CD14-positive monocyte (primary cell): ENCODE measurements at regions not wholly inside any gene's neighbourhood (a gene's known extent, or its start where the extent isn't known, plus 50 kb on each side); places are given as distances from the start of the nearest gene placed in this dataset.

ENCODE experiments used
- DNase-seq, 3 donors: peaks; one replicate each; pipeline ENCODE4 v3.0.0-alpha.2; 2011 to 2022
- H2AFZ ChIP-seq: 2 replicates; pipeline ENCODE4 v1.6.0; 2012; ENCODE audit warnings: mild to moderate bottlenecking, low read depth, low read length, inconsistent platforms; ENCODE audit not compliant: insufficient read depth, poor library complexity, severe bottlenecking
- H3K27ac ChIP-seq, 2 donors: 1 replicate in 1 of 2; 2 replicates in 1 of 2; pipeline ENCODE4 v1.5.1; 2012 to 2013; ENCODE audit warnings: low read length in 2 of 2, control low read depth in 1 of 2, inconsistent platforms in 1 of 2, low read depth in 1 of 2, mild to moderate bottlenecking in 1 of 2
- H3K27me3 ChIP-seq, 2 donors: one replicate each; pipeline versions ENCODE4 v1.6.0 to v1.6.1; 2011 to 2013; ENCODE audit warnings: low read length in 2 of 2; ENCODE audit not compliant: control insufficient read depth in 2 of 2, insufficient read depth in 2 of 2
- H3K36me3 ChIP-seq, 2 donors: replicated peaks in 1 of 2; 1 replicate in 1 of 2; 2 replicates in 1 of 2; pipeline versions ENCODE4 v1.5.1 to v1.6.1; 2012 to 2013; ENCODE audit warnings: low read length in 2 of 2, control low read depth in 1 of 2, inconsistent platforms in 1 of 2, mild to moderate bottlenecking in 1 of 2; ENCODE audit not compliant: insufficient read depth in 2 of 2, control insufficient read depth in 1 of 2
- H3K4me1 ChIP-seq, 2 donors: 1 replicate in 1 of 2; 2 replicates in 1 of 2; pipeline versions ENCODE4 v1.5.1 to v1.6.1; 2012 to 2013; ENCODE audit warnings: low read length in 2 of 2, control low read depth in 1 of 2, inconsistent platforms in 1 of 2, mild to moderate bottlenecking in 1 of 2, moderate library complexity in 1 of 2; ENCODE audit not compliant: insufficient read depth in 2 of 2, control insufficient read depth in 1 of 2
- H3K4me2 ChIP-seq: replicated peaks from 2 replicates; pipeline ENCODE3; 2012; ENCODE audit warnings: low read length, moderate library complexity, mild to moderate bottlenecking; ENCODE audit not compliant: poor library complexity, severe bottlenecking; ENCODE audit errors: extremely low read depth
- H3K4me3 ChIP-seq, 3 experiments: fragments of 200-600 bp in 1 of 3; sonication (generic) in 1 of 3; replicated peaks in 1 of 3; 1 replicate in 2 of 3; 2 replicates in 1 of 3; pipeline ENCODE4 v1.5.1; 2011 to 2013; ENCODE audit warnings: low read length in 3 of 3, mild to moderate bottlenecking in 3 of 3, control low read depth in 2 of 3, low read depth in 2 of 3, inconsistent platforms in 1 of 3, moderate library complexity in 1 of 3
- H3K79me2 ChIP-seq: 2 replicates; pipeline ENCODE4 v1.6.0; 2012; ENCODE audit warnings: mild to moderate bottlenecking, control low read depth, inconsistent platforms, low read length, moderate library complexity; ENCODE audit not compliant: insufficient read depth
- H3K9ac ChIP-seq: 2 replicates; pipeline ENCODE4 v1.6.0; 2017; ENCODE audit warnings: low read length, mild to moderate bottlenecking; ENCODE audit not compliant: insufficient read depth, poor library complexity, severe bottlenecking
- H3K9me3 ChIP-seq, 2 donors: replicated peaks in 1 of 2; 1 replicate in 1 of 2; 2 replicates in 1 of 2; pipeline versions ENCODE4 v1.5.1 to v1.6.1; 2012 to 2013; ENCODE audit warnings: low read length in 2 of 2, control low read depth in 1 of 2; ENCODE audit not compliant: control insufficient read depth in 1 of 2, insufficient read depth in 1 of 2
- H4K20me1 ChIP-seq: 2 replicates; pipeline ENCODE4 v1.6.0; 2012; ENCODE audit warnings: mild to moderate bottlenecking, low read length, control low read depth, moderate library complexity; ENCODE audit not compliant: insufficient read depth
- H3K27ac Mint-ChIP-seq, 7 donors: one replicate each; pipeline ENCODE4 v1.8.0; 2020; ENCODE audit warnings: mild to moderate bottlenecking in 7 of 7, mixed read lengths in 7 of 7, moderate library complexity in 6 of 7, inconsistent platforms in 2 of 7
- H3K27me3 Mint-ChIP-seq, 3 donors: one replicate each; pipeline ENCODE4 v1.8.0; 2021 to 2022; ENCODE audit warnings: low read depth in 3 of 3, mild to moderate bottlenecking in 3 of 3, mixed read lengths in 3 of 3, moderate library complexity in 3 of 3, inconsistent platforms in 1 of 3
- H3K36me3 Mint-ChIP-seq, 2 donors: one replicate each; pipeline ENCODE4 v1.8.0; 2020; ENCODE audit warnings: mixed read lengths in 2 of 2, inconsistent platforms in 1 of 2, mild to moderate bottlenecking in 1 of 2
- H3K4me1 Mint-ChIP-seq: one replicate; pipeline ENCODE4 v1.8.0; 2020; ENCODE audit warnings: mild to moderate bottlenecking, mixed read lengths
- H3K4me3 Mint-ChIP-seq, 2 donors: one replicate each; pipeline ENCODE4 v1.8.0; 2020; ENCODE audit warnings: mild to moderate bottlenecking in 2 of 2, mixed read lengths in 2 of 2, moderate library complexity in 1 of 2
- H3K9me3 Mint-ChIP-seq, 7 donors: one replicate each; pipeline ENCODE4 v1.8.0; 2020 to 2022; ENCODE audit warnings: mixed read lengths in 7 of 7, mild to moderate bottlenecking in 6 of 7, moderate library complexity in 6 of 7, inconsistent platforms in 2 of 7
- CTCF ChIP-seq: fragments of 200-600 bp; IDR thresholded peaks from one replicate; pipeline ENCODE4 v1.8.0; 2022; ENCODE audit warnings: antibody characterized with exemption, mild to moderate bottlenecking
- WGBS: methylation state at CpG from one replicate; pipeline ENCODE4 v1.1.5; 2013; ENCODE audit warnings: missing lambda C conversion rate; ENCODE audit not compliant: insufficient coverage; 5-methylcytosine and 5-hydroxymethylcytosine counted together
- intact Hi-C, 2 donors: fragments of 100-400 bp; cut with micrococcal nuclease; formaldehyde crosslinking; loops; one replicate each; pipeline versions ENCODE4 v1.15.0 to v1.15.1; 2023

GRCh38 chr10:23614483-23614882 is 175.6 kb downstream of the OTUD1 start:
- H3K9me3 ChIP-seq = no peaks in the 10 kb centered on the region
- Mint-ChIP-seq H3K4me3 (no peak overlapping the region), H3K27me3 (peaks cover 0 to 8% (median 8%) of the 10 kb centered on the region in 3 donors), H3K36me3 (no peaks in the 10 kb centered on the region), H3K4me1 (peaks cover 7% of the 10 kb centered on the region), H3K27ac (no peak overlapping the region), H3K9me3 (peaks cover 0 to 7% (median 0%) of the 10 kb centered on the region in 7 donors)
- H3K27me3 ChIP-seq = no peaks in the 10 kb centered on the region
- intact Hi-C loops = no loop called here
- TF ChIP-seq CTCF = no peak
- no peak for DNase-seq
- H2AFZ ChIP-seq = no peak overlapping the region
- no peaks in the 10 kb centered on the region for H3K79me2 ChIP-seq
- no peak overlapping the region for H3K4me3 ChIP-seq
- no peaks in the 10 kb centered on the region for H3K36me3 ChIP-seq
- H3K27ac ChIP-seq = no peak overlapping the region
- H3K9ac ChIP-seq = no peak overlapping the region
- H3K4me1 ChIP-seq = no peaks in the 10 kb centered on the region
- H3K4me2 ChIP-seq = no peak overlapping the region
- no peaks in the 10 kb centered on the region for H4K20me1 ChIP-seq
- no CpG with 5 or more reads among the region's 1 CpG for WGBS

- H3K9me3 Mint-ChIP-seq = peaks cover 4 to 16% (median 12%) of the 10 kb centered on the region in 7 donors
- Histone ChIP-seq H3K27me3 (peaks cover 2 to 3% of the 10 kb centered on the region in 2 donors), H2AFZ (no peak overlapping the region), H3K36me3 (no peaks in the 10 kb centered on the region), H3K27ac (no peak overlapping the region), H3K79me2 (no peaks in the 10 kb centered on the region), H3K9me3 (peaks cover 9 to 10% of the 10 kb centered on the region in 2 donors), H3K4me1 (no peaks in the 10 kb centered on the region), H3K9ac (no peak overlapping the region), H3K4me3 (no peak overlapping the region), H4K20me1 (no peaks in the 10 kb centered on the region), H3K4me2 (no peak overlapping the region)
- no peak for DNase-seq
- peaks cover 6 to 16% (median 11%) of the 10 kb centered on the region in 3 donors for H3K27me3 Mint-ChIP-seq
- TF ChIP-seq CTCF = no peak
- no peak overlapping the region for H3K27ac Mint-ChIP-seq
- intact Hi-C loops = no loop called here
- no peak overlapping the region for H3K4me3 Mint-ChIP-seq
- H3K4me1 Mint-ChIP-seq = no peaks in the 10 kb centered on the region
- H3K36me3 Mint-ChIP-seq = no peaks in the 10 kb centered on the region
Measured at GRCh38 chr10:23630376-23630775, 191.5 kb downstream of the OTUD1 start.
